ENCODE measurements at regions not wholly inside any gene's neighbourhood (a gene's known extent, or its start where the extent isn't known, plus 50 kb on each side); places are given as distances from the start of the nearest gene placed in this dataset.

GRCh38 chr12:87612996-87613395, 416.2 kb downstream of the C12orf50 start:
- in situ Hi-C loops (cut with MboI; ENCODE audit: low sequenced_read_pairs, unreplicated experiment), result no loop called here

DNA sequence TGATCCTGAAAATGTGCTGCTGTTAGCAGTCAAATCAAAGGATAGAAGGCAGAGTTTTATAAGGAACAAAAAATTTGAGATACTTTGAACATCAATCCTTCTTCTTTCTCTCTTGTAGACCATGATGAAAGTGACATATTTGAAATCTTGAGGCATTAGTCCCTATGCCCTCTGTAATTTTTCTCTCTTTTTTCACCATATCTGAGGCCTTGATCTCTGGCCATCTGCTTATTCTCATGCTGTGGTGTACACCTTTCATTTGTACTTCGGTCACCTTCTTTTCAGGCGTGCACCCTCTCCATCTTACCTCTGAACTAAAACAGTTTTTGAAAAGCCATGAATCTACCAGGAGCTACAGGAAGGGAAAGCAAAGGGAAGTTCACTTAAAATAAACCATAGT, 420.9 kb downstream of the C12orf50 start:
- TF ChIP-seq CTCF (IDR thresholded peaks at IDR 0.05; ENCODE audit: borderline replicate concordance, control extremely low read depth, extremely low read depth, insufficient read depth, missing control alignments), result no peak
- no peak for DNase-seq (ENCODE audit: low spot score)
- in situ Hi-C loops (cut with MboI; ENCODE audit: low sequenced_read_pairs, unreplicated experiment), result no loop called here

More at GRCh38 chr12:87612996-87613395, 416.2 kb downstream of the C12orf50 start:
- TF ChIP-seq CTCF (IDR thresholded peaks at IDR 0.05; ENCODE audit: borderline replicate concordance, control extremely low read depth, extremely low read depth, insufficient read depth, missing control alignments), result no peak
- DNase-seq (ENCODE audit: low spot score), result no peak

DNA sequence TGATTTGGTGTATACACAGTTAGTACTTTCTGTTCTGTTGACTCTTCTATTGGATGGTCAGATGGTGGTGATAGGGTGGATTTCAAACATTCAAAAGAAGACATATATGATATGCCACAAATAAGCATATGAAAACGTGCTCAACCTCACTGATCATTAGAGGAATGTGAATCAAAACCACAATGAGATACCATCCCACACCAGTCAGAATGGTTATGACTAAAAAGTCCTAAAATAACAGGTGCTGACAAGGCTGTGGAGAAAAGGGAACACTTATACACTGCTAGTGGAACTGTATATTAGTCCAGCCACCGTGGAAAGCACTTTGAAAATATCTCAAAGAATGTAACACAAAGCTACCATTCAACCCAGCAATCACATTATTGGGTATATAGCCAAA, 425.5 kb downstream of the C12orf50 start:
- DNase-seq (ENCODE audit: low spot score), result no peak
- in situ Hi-C loops (cut with MboI; ENCODE audit: low sequenced_read_pairs, unreplicated experiment), result no loop called here
- TF ChIP-seq CTCF (IDR thresholded peaks at IDR 0.05; ENCODE audit: borderline replicate concordance, control extremely low read depth, extremely low read depth, insufficient read depth, missing control alignments), result no peak

- in situ Hi-C loops (cut with MboI; ENCODE audit: low sequenced_read_pairs, unreplicated experiment), result no loop called here
- TF ChIP-seq CTCF (IDR thresholded peaks at IDR 0.05; ENCODE audit: borderline replicate concordance, control extremely low read depth, extremely low read depth, insufficient read depth, missing control alignments), result no peak
- DNase-seq (ENCODE audit: low spot score), result no peak
Observed at GRCh38 chr12:87599459-87599858, 429.7 kb downstream of the C12orf50 start.

GRCh38 chr12:87597114-87597513, 432.1 kb downstream of the C12orf50 start:
- no peak for DNase-seq (ENCODE audit: low spot score)
- TF ChIP-seq CTCF (IDR thresholded peaks at IDR 0.05; ENCODE audit: borderline replicate concordance, control extremely low read depth, extremely low read depth, insufficient read depth, missing control alignments), result no peak
- in situ Hi-C loops (cut with MboI; ENCODE audit: low sequenced_read_pairs, unreplicated experiment), result no loop called here

DNA sequence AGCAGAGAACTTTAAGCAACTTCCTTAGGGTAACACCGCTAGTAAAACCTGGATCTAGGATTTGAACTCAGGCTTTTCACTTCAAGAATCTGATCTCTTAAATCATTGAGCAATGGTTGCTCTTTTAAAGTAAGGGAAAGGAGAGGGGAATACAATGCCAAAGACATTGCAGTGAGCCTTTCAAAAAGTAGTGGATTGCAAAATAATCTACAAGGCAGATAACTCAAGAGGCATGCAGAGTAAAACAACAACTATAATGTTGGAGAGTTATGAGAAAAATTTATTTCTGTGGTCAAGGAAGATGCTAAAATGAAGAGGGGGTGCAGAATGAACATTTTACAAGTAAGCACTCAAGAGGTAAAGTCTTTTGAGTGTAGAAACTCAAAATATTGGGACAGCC, 432.6 kb downstream of the C12orf50 start:
- in situ Hi-C loops (cut with MboI; ENCODE audit: low sequenced_read_pairs, unreplicated experiment), result no loop called here

More for the DNA sequence above, 432.6 kb downstream of the C12orf50 start:
- no peak for TF ChIP-seq CTCF (IDR thresholded peaks at IDR 0.05; ENCODE audit: borderline replicate concordance, control extremely low read depth, extremely low read depth, insufficient read depth, missing control alignments)
- DNase-seq (ENCODE audit: low spot score), result no peak

Data from GM13976 (cell line).